HG03196 (cell line): ENCODE measurements at regions not wholly inside any gene's neighbourhood (a gene's known extent, or its start where the extent isn't known, plus 50 kb on each side); places are given as distances from the start of the nearest gene placed in this dataset.

Experiments
- ATAC-seq: cut with Tn5 transposase; IDR thresholded peaks from one replicate; pipeline ENCODE4 v1.9.1; 2021; ENCODE audit not compliant: unreplicated experiment

GRCh38 chr10:107269626-107270025 lies 105.1 kb upstream of the SORCS1 start:
- no peak for ATAC-seq

DNA sequence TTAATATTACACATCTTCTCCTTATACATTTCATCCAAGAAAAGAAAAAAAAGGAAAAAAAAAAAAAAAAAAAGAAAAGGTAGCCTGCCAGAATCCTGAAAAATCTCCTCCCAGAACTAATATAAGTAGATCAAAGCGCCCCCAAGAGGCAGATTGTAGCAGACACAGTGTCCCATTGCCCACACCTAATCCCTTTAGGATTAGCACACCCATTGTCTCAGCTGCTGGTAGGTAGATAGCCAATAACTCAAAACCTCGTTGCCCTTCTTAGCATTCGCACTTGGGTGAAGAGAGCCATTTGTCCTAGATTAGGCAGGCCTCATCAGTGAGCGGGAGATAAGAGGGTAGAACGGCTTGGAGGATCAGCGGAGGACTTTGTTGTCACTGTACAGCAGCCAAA lies 100.2 kb upstream of the SORCS1 start:
- no peak for ATAC-seq

GRCh38 chr10:107244122-107244521 lies 79.6 kb upstream of the SORCS1 start:
- ATAC-seq = no peak

DNA sequence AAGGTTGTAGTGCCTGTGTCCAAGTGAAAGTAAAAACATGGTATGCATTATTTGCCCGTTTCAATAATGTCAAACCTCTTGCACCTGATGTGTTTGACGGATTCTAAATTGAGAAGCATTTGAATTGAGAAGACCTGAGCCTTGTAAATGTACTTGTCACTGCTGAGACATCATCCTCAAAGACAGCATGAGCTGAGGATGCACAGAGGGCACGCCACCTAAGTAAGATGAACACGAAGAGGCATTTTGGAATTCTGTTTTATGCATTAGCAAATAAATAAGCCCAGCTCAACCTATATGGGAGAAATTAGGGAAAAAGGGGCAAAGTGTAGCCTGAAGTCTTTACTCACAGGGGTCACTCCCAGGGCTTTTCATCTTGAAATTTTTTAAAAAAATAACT lies 73.8 kb upstream of the SORCS1 start:
- ATAC-seq = no peak

DNA sequence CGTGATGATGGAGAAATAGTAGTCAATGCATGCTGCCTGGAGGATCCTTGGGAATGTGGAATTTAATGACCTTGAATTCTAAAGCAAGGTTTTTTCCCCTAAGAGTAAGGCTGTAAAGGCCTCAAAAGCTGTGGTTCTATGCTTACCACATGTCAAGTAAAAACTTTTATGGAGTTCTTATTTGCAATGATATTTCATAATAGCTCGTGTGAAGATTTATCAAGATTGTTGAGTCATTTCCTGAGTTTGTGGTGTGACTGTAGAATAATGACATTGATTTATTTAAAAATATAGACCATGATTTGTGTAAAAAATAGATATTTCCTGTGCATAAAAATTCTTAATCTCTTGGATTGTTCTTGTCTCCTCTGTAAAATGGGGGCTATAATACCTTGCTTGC lies 67.5 kb upstream of the SORCS1 start:
- no peak for ATAC-seq

DNA sequence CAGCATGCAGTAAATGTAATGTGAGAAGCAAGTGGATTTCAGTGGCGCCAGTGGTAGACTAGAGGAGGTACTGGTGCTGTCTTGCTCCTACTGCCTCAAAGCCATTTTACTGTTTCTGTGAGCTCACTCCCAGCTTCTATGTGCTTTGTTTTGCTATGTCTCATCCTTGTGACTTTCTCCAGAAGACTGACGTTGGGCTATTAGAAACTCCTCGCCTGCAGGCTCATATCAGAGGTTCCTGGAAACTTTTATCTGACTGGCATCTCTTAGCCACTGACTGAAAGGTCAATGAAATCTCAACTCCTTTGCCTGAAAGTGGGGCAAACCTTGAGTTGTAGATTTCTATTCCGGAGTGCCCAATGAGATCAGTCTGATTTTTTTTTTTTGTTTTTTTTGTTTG lies 66.4 kb upstream of the SORCS1 start:
- no peak for ATAC-seq

DNA sequence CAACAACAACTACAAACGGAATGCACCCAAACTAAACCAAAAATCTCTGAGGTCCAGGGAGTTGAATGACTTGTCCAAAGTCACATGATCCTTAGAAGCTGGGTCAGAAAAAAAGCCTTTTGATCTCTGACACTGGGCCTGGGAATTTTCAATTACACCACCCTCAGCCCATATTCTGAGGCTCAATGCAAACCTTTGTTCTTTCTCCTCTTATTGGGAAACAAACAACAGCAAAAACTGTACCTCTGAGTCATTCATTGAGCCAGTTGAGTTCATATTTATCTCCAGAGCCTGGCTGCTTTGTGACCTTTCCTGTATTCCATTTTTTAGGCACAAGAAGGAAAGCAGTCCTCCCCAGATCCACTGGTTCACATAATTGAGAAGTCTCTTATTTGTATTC lies 51.2 kb upstream of the SORCS1 start:
- ATAC-seq = no peak
